Hepatocyte (in vitro differentiated cells): ENCODE measurements at regions not wholly inside any gene's neighbourhood (a gene's known extent, or its start where the extent isn't known, plus 50 kb on each side); places are given as distances from the start of the nearest gene placed in this dataset.

Source experiments
- EZH2 ChIP-seq: fragments of 200-600 bp; sonication (generic); IDR thresholded peaks from 2 replicates; pipeline ENCODE4 v1.6.1; 2016; ENCODE audit warnings: antibody characterized with exemption, mild to moderate bottlenecking, borderline replicate concordance
- TF ChIP-seq, protein P1 (sequence below): fragments of 200-600 bp; sonication (generic); IDR thresholded peaks from 2 replicates; pipeline ENCODE4 v1.5.1; 2016; ENCODE audit warnings: antibody characterized with exemption, mild to moderate bottlenecking; ENCODE audit not compliant: poor library complexity

DNA sequence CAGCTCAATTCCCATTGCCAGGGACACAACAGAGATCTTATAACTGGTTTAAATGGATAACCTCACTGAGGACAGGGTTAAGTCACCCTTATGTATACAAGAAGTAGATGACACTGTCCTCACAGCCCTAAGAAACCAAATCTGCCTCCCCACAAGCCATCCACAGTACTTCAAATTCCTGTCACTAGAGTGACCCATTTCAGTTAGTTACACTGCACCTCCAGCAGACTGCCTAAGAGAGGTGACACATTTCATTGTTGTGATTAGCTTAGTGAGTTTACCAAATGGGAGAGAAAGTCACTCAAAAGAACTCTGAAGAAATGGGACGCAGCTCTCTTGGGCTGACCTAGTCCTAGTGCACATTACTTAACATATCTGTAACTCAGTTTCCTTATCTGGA is 53.6 kb upstream of the HTR1A start:
- TF ChIP-seq, protein P1, sequence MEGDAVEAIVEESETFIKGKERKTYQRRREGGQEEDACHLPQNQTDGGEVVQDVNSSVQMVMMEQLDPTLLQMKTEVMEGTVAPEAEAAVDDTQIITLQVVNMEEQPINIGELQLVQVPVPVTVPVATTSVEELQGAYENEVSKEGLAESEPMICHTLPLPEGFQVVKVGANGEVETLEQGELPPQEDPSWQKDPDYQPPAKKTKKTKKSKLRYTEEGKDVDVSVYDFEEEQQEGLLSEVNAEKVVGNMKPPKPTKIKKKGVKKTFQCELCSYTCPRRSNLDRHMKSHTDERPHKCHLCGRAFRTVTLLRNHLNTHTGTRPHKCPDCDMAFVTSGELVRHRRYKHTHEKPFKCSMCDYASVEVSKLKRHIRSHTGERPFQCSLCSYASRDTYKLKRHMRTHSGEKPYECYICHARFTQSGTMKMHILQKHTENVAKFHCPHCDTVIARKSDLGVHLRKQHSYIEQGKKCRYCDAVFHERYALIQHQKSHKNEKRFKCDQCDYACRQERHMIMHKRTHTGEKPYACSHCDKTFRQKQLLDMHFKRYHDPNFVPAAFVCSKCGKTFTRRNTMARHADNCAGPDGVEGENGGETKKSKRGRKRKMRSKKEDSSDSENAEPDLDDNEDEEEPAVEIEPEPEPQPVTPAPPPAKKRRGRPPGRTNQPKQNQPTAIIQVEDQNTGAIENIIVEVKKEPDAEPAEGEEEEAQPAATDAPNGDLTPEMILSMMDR: no peak
- TF ChIP-seq EZH2: no peak
